IMR-90 (cell line): ENCODE measurements at regions not wholly inside any gene's neighbourhood (a gene's known extent, or its start where the extent isn't known, plus 50 kb on each side); places are given as distances from the start of the nearest gene placed in this dataset.

Source experiments
- ATAC-seq: fragments of 200-7000 bp; cut with Tn5 transposase; 2 replicates; pipeline ENCODE4 v1.9.1; 2020; ENCODE audit warnings: low read depth, mild to moderate bottlenecking, moderate library complexity
- BruUV-seq: library from RNA; stranded (reverse); fragments of 400-500 nt; replicated peaks from 2 replicates; lab custom pipeline; 2021; lab: Mats Ljungman, UMichigan
- CTCF ChIA-PET: fragments of 300-600 bp; formaldehyde crosslinking; extraction: SDS; loops from one replicate; lab custom pipeline; 2021; ENCODE audit warnings: antibody characterized with exemption; lab: Yijun Ruan, JAX
- POLR2A ChIA-PET: fragments of 300-600 bp; sonication (Branson Sonifier 250); formaldehyde crosslinking; loops from one replicate; lab custom pipeline; 2022; ENCODE audit warnings: antibody characterized with exemption; ENCODE audit not compliant: unreplicated experiment; lab: Charles Lee
- DNase-seq: peaks from one replicate; pipeline ENCODE4 v3.0.0; 2013
- H2AFZ ChIP-seq: replicated peaks from 2 replicates; pipeline ENCODE3; 2013; ENCODE audit warnings: low read length, mild to moderate bottlenecking; ENCODE audit not compliant: poor library complexity
- H2AK5ac ChIP-seq: 2 replicates; pipeline ENCODE4 v1.6.1; 2013; ENCODE audit warnings: low read depth, low read length, inconsistent platforms
- H2AK9ac ChIP-seq: replicated peaks from 2 replicates; pipeline ENCODE3; 2013; ENCODE audit warnings: mild to moderate bottlenecking, low read depth, low read length, moderate library complexity; ENCODE audit not compliant: poor library complexity
- H2BK120ac ChIP-seq: 2 replicates; pipeline ENCODE4 v1.6.1; 2013; ENCODE audit warnings: low read depth, low read length, inconsistent platforms
- H2BK15ac ChIP-seq: 3 replicates; pipeline ENCODE4 v1.6.1; 2013; ENCODE audit warnings: low read depth, low read length, inconsistent platforms
- H2BK20ac ChIP-seq: 2 replicates; pipeline ENCODE4 v1.6.1; 2013; ENCODE audit warnings: low read depth, mild to moderate bottlenecking, inconsistent platforms, low read length, moderate library complexity
- H2BK5ac ChIP-seq: 2 replicates; pipeline ENCODE4 v1.6.1; 2013; ENCODE audit warnings: mild to moderate bottlenecking, low read depth, low read length, inconsistent platforms; ENCODE audit not compliant: poor library complexity, severe bottlenecking
- H3K14ac ChIP-seq: replicated peaks from 2 replicates; pipeline ENCODE4 v1.6.1; 2013; ENCODE audit warnings: low read depth, low read length, inconsistent platforms
- H3K18ac ChIP-seq: 2 replicates; pipeline ENCODE4 v1.6.1; 2013; ENCODE audit warnings: low read depth, low read length, control low read depth
- H3K23ac ChIP-seq: 2 replicates; pipeline ENCODE4 v1.6.1; 2013; ENCODE audit warnings: low read depth, low read length, inconsistent platforms
- H3K27ac ChIP-seq: 2 replicates; pipeline ENCODE4 v1.5.1; 2013; ENCODE audit warnings: mild to moderate bottlenecking, control low read depth, low read length; ENCODE audit not compliant: insufficient read depth
- H3K27me3 ChIP-seq: 2 replicates; pipeline ENCODE4 v1.6.1; 2013; ENCODE audit warnings: low read length; ENCODE audit not compliant: control insufficient read depth, insufficient read depth
- H3K36me3 ChIP-seq: 2 replicates; pipeline ENCODE4 v1.6.1; 2013; ENCODE audit warnings: low read length, mixed read lengths; ENCODE audit not compliant: control insufficient read depth, insufficient read depth
- H3K4ac ChIP-seq: 2 replicates; pipeline ENCODE4 v1.6.1; 2013; ENCODE audit warnings: low read depth, low read length, inconsistent platforms
- H3K4me1 ChIP-seq: 2 replicates; pipeline ENCODE4 v1.6.1; 2013; ENCODE audit warnings: low read length, mixed read lengths; ENCODE audit not compliant: control insufficient read depth, insufficient read depth
- H3K4me2 ChIP-seq: 2 replicates; pipeline ENCODE4 v1.6.1; 2013; ENCODE audit warnings: low read depth, mild to moderate bottlenecking, control low read depth, low read length, moderate library complexity
- H3K4me3 ChIP-seq: 2 replicates; pipeline ENCODE4 v1.5.1; 2013; ENCODE audit warnings: low read depth, mild to moderate bottlenecking, control low read depth, low read length, moderate library complexity; ENCODE audit not compliant: insufficient read depth
- H3K56ac ChIP-seq: 2 replicates; pipeline ENCODE4 v1.6.1; 2013; ENCODE audit warnings: low read length, inconsistent platforms; ENCODE audit not compliant: insufficient read depth; ENCODE audit errors: extremely low read depth
- H3K79me1 ChIP-seq, 2 experiments: 2 replicates each; pipeline ENCODE4 v1.6.1; 2013; ENCODE audit warnings: low read length in 2 of 2, inconsistent platforms in 1 of 2, low read depth in 1 of 2
- H3K9ac ChIP-seq: 2 replicates; pipeline ENCODE4 v1.6.1; 2013; ENCODE audit warnings: low read depth, low read length, control low read depth
- H3K9me1 ChIP-seq: 2 replicates; pipeline ENCODE4 v1.6.1; 2013; ENCODE audit warnings: low read length, inconsistent platforms; ENCODE audit not compliant: insufficient read depth
- H3K9me3 ChIP-seq: 2 replicates; pipeline ENCODE4 v1.6.1; 2013; ENCODE audit warnings: low read length; ENCODE audit not compliant: control insufficient read depth, insufficient read depth
- H4K20me1 ChIP-seq: 2 replicates; pipeline ENCODE4 v1.6.1; 2013; ENCODE audit warnings: low read length, inconsistent platforms; ENCODE audit not compliant: insufficient read depth
- H4K5ac ChIP-seq: 2 replicates; pipeline ENCODE4 v1.6.1; 2013; ENCODE audit warnings: mild to moderate bottlenecking, low read depth, low read length, control low read depth
- H4K8ac ChIP-seq, 2 experiments: 2 replicates each; pipeline ENCODE4 v1.6.1; 2013; ENCODE audit warnings: low read depth in 2 of 2, low read length in 2 of 2, control low read depth in 1 of 2, inconsistent platforms in 1 of 2
- H4K91ac ChIP-seq: 2 replicates; pipeline ENCODE4 v1.6.1; 2013; ENCODE audit warnings: low read depth, low read length, inconsistent platforms; ENCODE audit not compliant: insufficient read depth
- BHLHE40 ChIP-seq: fragments of 150-350 bp; IDR thresholded peaks from 2 replicates; pipeline ENCODE4 v1.6.1; 2016; ENCODE audit warnings: mild to moderate bottlenecking, low read depth, low read length
- CHD1 ChIP-seq: IDR thresholded peaks from 2 replicates; pipeline ENCODE4 v1.6.1; 2012; ENCODE audit warnings: low read depth, low read length, improper control_type of control experiment
- MXI1 ChIP-seq: IDR thresholded peaks from 2 replicates; pipeline ENCODE4 v1.6.1; 2012; ENCODE audit warnings: low read depth, mild to moderate bottlenecking, low read length, moderate library complexity, borderline replicate concordance
- whole genome bisulfite sequencing, 2 experiments: methylation state at CpG; one replicate each; pipeline versions ENCODE4 v1.1.5 to v1.1.7; 2013; ENCODE audit warnings: missing lambda C conversion rate in 2 of 2; ENCODE audit not compliant: insufficient read length in 1 of 2; ENCODE audit errors: extremely low coverage in 2 of 2; 5-methylcytosine and 5-hydroxymethylcytosine counted together
- dilution Hi-C: fragments of 300-500 bp; cut with HindIII; formaldehyde crosslinking; loops from one replicate; pipeline ENCODE4 v1.14.3; 2018; ENCODE audit warnings: low sequenced_read_pairs; ENCODE audit not compliant: unreplicated experiment
- in situ Hi-C: fragments of 300-500 bp; cut with MboI; formaldehyde crosslinking; loops from 3 replicates; pipeline ENCODE4 v1.14.3; 2019; ENCODE audit warnings: low sequenced_read_pairs, inconsistent platforms, mixed read lengths
- intact Hi-C: fragments of 100-400 bp; cut with micrococcal nuclease; formaldehyde crosslinking; loops from 2 replicates; pipeline ENCODE4 v1.10.0; 2022

DNA sequence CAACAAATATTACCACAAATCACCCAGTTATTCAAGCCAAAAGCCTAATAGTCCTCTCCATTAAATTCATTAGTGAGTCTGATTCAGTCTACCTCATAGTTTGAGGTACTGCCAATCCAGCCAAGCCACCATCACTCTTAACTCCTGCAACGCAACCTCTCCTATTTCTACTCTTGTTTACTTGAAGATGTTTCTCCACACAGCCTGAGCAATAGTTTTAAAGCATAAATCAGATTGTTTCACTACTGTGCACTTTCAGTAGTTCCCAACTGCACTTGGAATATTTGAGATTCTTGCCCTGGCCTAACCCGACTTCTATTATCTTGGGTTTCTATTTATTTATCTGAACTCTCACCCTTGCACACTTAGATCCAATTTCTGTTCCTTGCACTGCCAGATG is 85.5 kb downstream of the YIPF5 start:
- 60% methylated on average over 1 of the region's 2 CpGs; no CpG with 5 or more reads in 1 of the 2 experiments for WGBS, 2 experiments
- no peak overlapping the region for H2AK9ac ChIP-seq
- DNase-seq, result peak; percentile 66
- H2BK20ac ChIP-seq, result no peak overlapping the region
- no peaks in the 10 kb centered on the region for H3K36me3 ChIP-seq
- no peak overlapping the region; the same call in 1 of the 2 replicates for H2BK120ac ChIP-seq
- H3K9me1 ChIP-seq, result peaks cover 6% of the 10 kb centered on the region
- peaks cover 8% of the 10 kb centered on the region; the same call in 1 of the 2 replicates for H3K9me3 ChIP-seq
- peak overlapping the region; percentile 40; the same call in 1 of the 2 replicates for H3K4me2 ChIP-seq
- no TSS peak for BruUV-seq
- TF ChIP-seq MXI1 (no peak), BHLHE40 (no peak), CHD1 (no peak)
- H4K91ac ChIP-seq, result peak overlapping the region; percentile 12; the same call in 1 of the 2 replicates
- no peaks in the 10 kb centered on the region for H3K79me1 ChIP-seq
- in situ Hi-C loops, result no loop called here
- intact Hi-C loops, result no loop called here
- no peaks in the 10 kb centered on the region for H4K20me1 ChIP-seq
- dilution Hi-C loops, result no loop called here
- H3K27me3 ChIP-seq, result no peaks in the 10 kb centered on the region
- H3K4ac ChIP-seq, result no peak overlapping the region
- H3K18ac ChIP-seq, result peak overlapping the region; percentile 96; the same call in 1 of the 2 replicates
- peak overlapping the region in 1 of 2 experiments; percentile 20; a peak in 1 of 4 replicates for H4K8ac ChIP-seq
- ChIA-PET POLR2A (no interaction called here), CTCF (no interaction called here)
- H2BK5ac ChIP-seq, result peak overlapping the region; percentile 82
- no peak overlapping the region; the same call in 1 of the 2 replicates for H3K27ac ChIP-seq
- no peak overlapping the region for H3K56ac ChIP-seq
- no peak overlapping the region for H2AK5ac ChIP-seq
- peaks cover 12% of the 10 kb centered on the region for H3K4me1 ChIP-seq
- H2BK15ac ChIP-seq, result 0 out of 3 replicates have a peak overlapping the region, but pooled peaks have one; percentile 5
- no peak overlapping the region for H3K9ac ChIP-seq
- no peak overlapping the region for H2AFZ ChIP-seq
- no peak overlapping the region for H3K4me3 ChIP-seq
- no peak overlapping the region; the same call in 1 of the 2 replicates for H4K5ac ChIP-seq
- H3K14ac ChIP-seq, result no peak overlapping the region; the same call in 1 of the 2 replicates
- H3K23ac ChIP-seq, result no peak overlapping the region
- ATAC-seq, result peak; percentile 65
